Mesenchymal stem cell (in vitro differentiated cells and primary cell): ENCODE measurements at regions not wholly inside any gene's neighbourhood (a gene's known extent, or its start where the extent isn't known, plus 50 kb on each side); places are given as distances from the start of the nearest gene placed in this dataset.
A peak's percentile ranks its signal among the peaks of the same experiment; 100 is the strongest.

Experiments
- DNase-seq: peaks from one replicate; pipeline ENCODE4 v3.0.0-alpha.2; 2013
- H2AFZ ChIP-seq: one replicate; pipeline ENCODE4 v1.6.1; 2013; ENCODE audit warnings: low read depth, mild to moderate bottlenecking, control low read depth, inconsistent platforms, low read length, moderate library complexity
- H2AK5ac ChIP-seq: 2 replicates; pipeline ENCODE4 v1.6.1; 2013; ENCODE audit warnings: low read length, moderate library complexity, mild to moderate bottlenecking, inconsistent platforms; ENCODE audit not compliant: severe bottlenecking
- H2BK120ac ChIP-seq: one replicate; pipeline ENCODE4 v1.6.1; 2013; ENCODE audit warnings: low read depth, mild to moderate bottlenecking, inconsistent platforms, low read length, moderate library complexity
- H2BK12ac ChIP-seq, 2 experiments: one replicate each; pipeline ENCODE4 v1.6.1; 2013; ENCODE audit warnings: inconsistent platforms in 2 of 2, low read length in 2 of 2, mild to moderate bottlenecking in 2 of 2, moderate library complexity in 2 of 2, control low read depth in 1 of 2
- H2BK15ac ChIP-seq: one replicate; pipeline ENCODE4 v1.6.1; 2013; ENCODE audit warnings: mild to moderate bottlenecking, low read depth, inconsistent platforms; ENCODE audit not compliant: poor library complexity, severe bottlenecking
- H2BK5ac ChIP-seq: 2 replicates; pipeline ENCODE4 v1.6.1; 2013; ENCODE audit warnings: low read depth, mild to moderate bottlenecking, low read length, control low read depth, inconsistent platforms; ENCODE audit not compliant: poor library complexity, severe bottlenecking
- H3K14ac ChIP-seq, 2 experiments: one replicate each; pipeline ENCODE4 v1.6.1; 2013; ENCODE audit warnings: inconsistent platforms in 2 of 2, low read length in 2 of 2, control low read depth in 1 of 2, mild to moderate bottlenecking in 1 of 2, moderate library complexity in 1 of 2
- H3K18ac ChIP-seq, 2 experiments: one replicate each; pipeline ENCODE4 v1.6.1; 2013; ENCODE audit warnings: inconsistent platforms in 2 of 2, low read length in 2 of 2, control low read depth in 1 of 2, low read depth in 1 of 2, mild to moderate bottlenecking in 1 of 2
- H3K23ac ChIP-seq, 2 experiments: one replicate each; pipeline ENCODE4 v1.6.1; 2013; ENCODE audit warnings: inconsistent platforms in 2 of 2, low read length in 2 of 2, mild to moderate bottlenecking in 2 of 2, moderate library complexity in 2 of 2, control low read depth in 1 of 2
- H3K27ac ChIP-seq: 2 replicates; pipeline ENCODE4 v1.5.1; 2013; ENCODE audit warnings: mild to moderate bottlenecking, moderate library complexity, low read length, control low read depth, inconsistent platforms; ENCODE audit not compliant: poor library complexity, severe bottlenecking
- H3K27me3 ChIP-seq, 2 experiments: 2 replicates each; pipeline versions ENCODE4 v1.6.1 to v1.7.0; 2013; ENCODE audit warnings: low read length in 2 of 2, mild to moderate bottlenecking in 2 of 2, moderate library complexity in 2 of 2, control low read depth in 1 of 2, inconsistent platforms in 1 of 2; ENCODE audit not compliant: control insufficient read depth in 1 of 2, insufficient read depth in 1 of 2
- H3K36me3 ChIP-seq, 2 experiments: 2 replicates each; pipeline versions ENCODE4 v1.6.1 to v1.7.0; 2013; ENCODE audit warnings: low read length in 2 of 2, control low read depth in 1 of 2, inconsistent platforms in 1 of 2, low read depth in 1 of 2, mild to moderate bottlenecking in 1 of 2; ENCODE audit not compliant: insufficient read depth in 2 of 2, control insufficient read depth in 1 of 2
- H3K4ac ChIP-seq, 2 experiments: one replicate each; pipeline ENCODE4 v1.6.1; 2013; ENCODE audit warnings: inconsistent platforms in 2 of 2, low read length in 2 of 2, mild to moderate bottlenecking in 2 of 2, moderate library complexity in 2 of 2, control low read depth in 1 of 2, low read depth in 1 of 2
- H3K4me1 ChIP-seq: 2 replicates; pipeline ENCODE4 v1.6.1; 2013; ENCODE audit warnings: low read depth, low read length, control low read depth; ENCODE audit not compliant: control insufficient read depth, insufficient read depth
- H3K4me2 ChIP-seq: 2 replicates; pipeline ENCODE4 v1.6.1; 2013; ENCODE audit warnings: low read length, mild to moderate bottlenecking, inconsistent platforms; ENCODE audit not compliant: poor library complexity, severe bottlenecking
- H3K4me3 ChIP-seq, 2 experiments: 2 replicates each; pipeline versions ENCODE4 v1.5.1 to v1.7.0; 2013; ENCODE audit warnings: low read length in 2 of 2, mild to moderate bottlenecking in 2 of 2, control low read depth in 1 of 2, low read depth in 1 of 2; ENCODE audit not compliant: insufficient read depth in 1 of 2
- H3K79me1 ChIP-seq: replicated peaks from 2 replicates; pipeline ENCODE4 v1.6.1; 2013; ENCODE audit warnings: mild to moderate bottlenecking, control low read depth, low read length, inconsistent platforms; ENCODE audit not compliant: poor library complexity, severe bottlenecking
- H3K9ac ChIP-seq: 2 replicates; pipeline ENCODE4 v1.7.0; 2013; ENCODE audit warnings: mild to moderate bottlenecking, low read length, moderate library complexity
- H3K9me3 ChIP-seq: 2 replicates; pipeline ENCODE4 v1.7.0; 2013; ENCODE audit warnings: mild to moderate bottlenecking, low read length; ENCODE audit not compliant: control insufficient read depth
- H4K8ac ChIP-seq: one replicate; pipeline ENCODE4 v1.6.1; 2013; ENCODE audit warnings: inconsistent platforms, mild to moderate bottlenecking, low read length, moderate library complexity
- H4K91ac ChIP-seq: one replicate; pipeline ENCODE4 v1.6.1; 2013; ENCODE audit warnings: mild to moderate bottlenecking, low read length, inconsistent platforms
- WGBS: methylation state at CpG from one replicate; pipeline ENCODE4 v1.1.7; 2013; ENCODE audit warnings: mixed read lengths; 5-methylcytosine and 5-hydroxymethylcytosine counted together

- WGBS, result 100% methylated on average over 2 of the region's 3 CpGs
- Histone ChIP-seq H3K18ac (no peak overlapping the region), H4K8ac (no peak overlapping the region), H3K36me3 (no peaks in the 10 kb centered on the region), H3K9ac (no peak overlapping the region), H3K27ac (no peak overlapping the region), H2BK15ac (no peak overlapping the region), H3K4me3 (no peak overlapping the region), H2BK12ac (no peak overlapping the region), H3K79me1 (no peaks in the 10 kb centered on the region), H2BK5ac (no peak overlapping the region), H3K4me2 (no peak overlapping the region), H2AFZ (no peak overlapping the region), H3K9me3 (peaks cover 27% of the 10 kb centered on the region), H2AK5ac (no peak overlapping the region), H3K4me1 (no peaks in the 10 kb centered on the region), H4K91ac (no peak overlapping the region), H3K4ac (no peak overlapping the region), H3K14ac (no peak overlapping the region), H3K27me3 (no peaks in the 10 kb centered on the region), H2BK120ac (no peak overlapping the region), H3K23ac (no peak overlapping the region)
- DNase-seq, result no peak
These were observed 78.1 kb upstream of the MAST4 start for GRCh38 chr5:66518052-66518451.

- no peak overlapping the region for H3K18ac ChIP-seq
- no peak overlapping the region for H3K4me2 ChIP-seq
- no peak overlapping the region for H2BK5ac ChIP-seq
- H2BK120ac ChIP-seq, result no peak overlapping the region
- H2BK12ac ChIP-seq, result no peak overlapping the region
- H3K36me3 ChIP-seq, result no peaks in the 10 kb centered on the region
- no peak overlapping the region for H3K14ac ChIP-seq
- H3K4me3 ChIP-seq, result no peak overlapping the region
- H3K23ac ChIP-seq, result no peak overlapping the region
- H3K4ac ChIP-seq, result no peak overlapping the region
- no peak overlapping the region for H3K9ac ChIP-seq
- H3K27me3 ChIP-seq, result no peaks in the 10 kb centered on the region
- 97% methylated on average over 3 of the region's 4 CpGs for WGBS
- H3K27ac ChIP-seq, result no peak overlapping the region
- no peak overlapping the region for H2AK5ac ChIP-seq
- no peaks in the 10 kb centered on the region for H3K4me1 ChIP-seq
- H3K9me3 ChIP-seq, result peaks cover 27% of the 10 kb centered on the region
- no peak overlapping the region for H2AFZ ChIP-seq
- no peak overlapping the region for H4K91ac ChIP-seq
- no peak overlapping the region for H4K8ac ChIP-seq
- H3K79me1 ChIP-seq, result no peaks in the 10 kb centered on the region
- no peak for DNase-seq
- no peak overlapping the region for H2BK15ac ChIP-seq
These were observed 77.4 kb upstream of the MAST4 start for GRCh38 chr5:66518753-66519152.

DNA sequence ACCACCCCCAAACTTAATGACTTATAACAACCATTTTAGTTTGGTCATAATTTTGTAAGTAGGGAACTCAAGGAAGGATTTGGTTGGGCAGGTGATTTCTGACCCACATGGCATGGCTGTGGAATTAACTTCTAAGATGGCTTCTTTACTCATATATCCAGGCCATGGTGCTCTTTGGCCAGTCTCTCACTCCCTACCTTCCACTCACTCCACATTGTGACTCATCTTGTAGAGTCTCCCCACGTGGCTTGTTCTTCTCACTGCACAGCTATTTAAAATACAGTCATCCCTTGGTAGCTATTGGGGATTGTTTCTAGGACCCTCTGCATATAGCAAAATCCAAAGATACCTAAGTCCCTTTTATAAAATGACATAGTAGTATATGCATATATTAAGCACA, 76.6 kb upstream of the MAST4 start:
- H2AFZ ChIP-seq, result no peak overlapping the region
- H2AK5ac ChIP-seq, result no peak overlapping the region
- no peak overlapping the region for H2BK12ac ChIP-seq
- no peak overlapping the region for H4K91ac ChIP-seq
- H2BK120ac ChIP-seq, result no peak overlapping the region
- no peak overlapping the region for H3K4me2 ChIP-seq
- H3K14ac ChIP-seq, result no peak overlapping the region
- no CpG with 5 or more reads among the region's 1 CpG for WGBS
- no peaks in the 10 kb centered on the region for H3K27me3 ChIP-seq
- H3K18ac ChIP-seq, result no peak overlapping the region
- no peak overlapping the region for H2BK15ac ChIP-seq
- H3K9me3 ChIP-seq, result peaks cover 27% of the 10 kb centered on the region
- H2BK5ac ChIP-seq, result no peak overlapping the region
- no peak overlapping the region for H4K8ac ChIP-seq
- no peaks in the 10 kb centered on the region for H3K36me3 ChIP-seq
- no peak overlapping the region for H3K4me3 ChIP-seq
- H3K4me1 ChIP-seq, result no peaks in the 10 kb centered on the region
- no peak overlapping the region for H3K4ac ChIP-seq
- H3K9ac ChIP-seq, result no peak overlapping the region
- H3K27ac ChIP-seq, result no peak overlapping the region
- DNase-seq, result no peak
- H3K23ac ChIP-seq, result no peak overlapping the region
- H3K79me1 ChIP-seq, result no peaks in the 10 kb centered on the region

GRCh38 chr5:66520854-66521253, 75.3 kb upstream of the MAST4 start:
- peak overlapping the region in 1 of 2 experiments; percentile 16 for H3K4me3 ChIP-seq
- no peak overlapping the region for H3K9ac ChIP-seq
- no peak overlapping the region for H2BK12ac ChIP-seq
- no peak overlapping the region for H3K27ac ChIP-seq
- H3K23ac ChIP-seq, result no peak overlapping the region
- H4K91ac ChIP-seq, result no peak overlapping the region
- no peak overlapping the region for H2BK15ac ChIP-seq
- no peak overlapping the region for H2BK120ac ChIP-seq
- no peaks in the 10 kb centered on the region for H3K79me1 ChIP-seq
- no peak overlapping the region for H2AFZ ChIP-seq
- no peak overlapping the region for H2AK5ac ChIP-seq
- no peak overlapping the region for H3K18ac ChIP-seq
- H3K4ac ChIP-seq, result no peak overlapping the region
- no peak for DNase-seq
- H2BK5ac ChIP-seq, result no peak overlapping the region
- no peaks in the 10 kb centered on the region for H3K27me3 ChIP-seq
- H3K4me2 ChIP-seq, result no peak overlapping the region
- H3K9me3 ChIP-seq, result peaks cover 27% of the 10 kb centered on the region
- no peaks in the 10 kb centered on the region for H3K4me1 ChIP-seq
- H3K14ac ChIP-seq, result no peak overlapping the region
- no peak overlapping the region for H4K8ac ChIP-seq
- no peaks in the 10 kb centered on the region for H3K36me3 ChIP-seq
